ENCODE measurements at regions not wholly inside any gene's neighbourhood (a gene's known extent, or its start where the extent isn't known, plus 50 kb on each side); places are given as distances from the start of the nearest gene placed in this dataset.

GRCh38 chr14:34111953-34112352 lies 161.1 kb upstream of the EGLN3 start:
- Histone ChIP-seq H3K4me2 (no peak overlapping the region), H4K20me1 (ENCODE audit: insufficient read depth) (no peaks in the 10 kb centered on the region), H3K36me3 (ENCODE audit: insufficient read depth) (no peaks in the 10 kb centered on the region), H3K27me3 (ENCODE audit: insufficient read depth, low read depth) (no peaks in the 10 kb centered on the region), H2AFZ (ENCODE audit: low read depth) (no peak overlapping the region), H3K4me1 (ENCODE audit: low read depth, poor library complexity, severe bottlenecking) (no peaks in the 10 kb centered on the region), H3K27ac (no peak overlapping the region), H3K9ac (no peak overlapping the region), H3K79me2 (ENCODE audit: insufficient read depth, low read depth) (no peaks in the 10 kb centered on the region), H3K4me3 (IDR thresholded peaks at IDR 0.05; ENCODE audit: insufficient read depth, low read depth, low read length) (no peak overlapping the region)
- TF ChIP-seq, protein P1, sequence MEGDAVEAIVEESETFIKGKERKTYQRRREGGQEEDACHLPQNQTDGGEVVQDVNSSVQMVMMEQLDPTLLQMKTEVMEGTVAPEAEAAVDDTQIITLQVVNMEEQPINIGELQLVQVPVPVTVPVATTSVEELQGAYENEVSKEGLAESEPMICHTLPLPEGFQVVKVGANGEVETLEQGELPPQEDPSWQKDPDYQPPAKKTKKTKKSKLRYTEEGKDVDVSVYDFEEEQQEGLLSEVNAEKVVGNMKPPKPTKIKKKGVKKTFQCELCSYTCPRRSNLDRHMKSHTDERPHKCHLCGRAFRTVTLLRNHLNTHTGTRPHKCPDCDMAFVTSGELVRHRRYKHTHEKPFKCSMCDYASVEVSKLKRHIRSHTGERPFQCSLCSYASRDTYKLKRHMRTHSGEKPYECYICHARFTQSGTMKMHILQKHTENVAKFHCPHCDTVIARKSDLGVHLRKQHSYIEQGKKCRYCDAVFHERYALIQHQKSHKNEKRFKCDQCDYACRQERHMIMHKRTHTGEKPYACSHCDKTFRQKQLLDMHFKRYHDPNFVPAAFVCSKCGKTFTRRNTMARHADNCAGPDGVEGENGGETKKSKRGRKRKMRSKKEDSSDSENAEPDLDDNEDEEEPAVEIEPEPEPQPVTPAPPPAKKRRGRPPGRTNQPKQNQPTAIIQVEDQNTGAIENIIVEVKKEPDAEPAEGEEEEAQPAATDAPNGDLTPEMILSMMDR (conservative IDR thresholded peaks at IDR 0.05; ENCODE audit: low read depth, low read length), result no peak

DNA sequence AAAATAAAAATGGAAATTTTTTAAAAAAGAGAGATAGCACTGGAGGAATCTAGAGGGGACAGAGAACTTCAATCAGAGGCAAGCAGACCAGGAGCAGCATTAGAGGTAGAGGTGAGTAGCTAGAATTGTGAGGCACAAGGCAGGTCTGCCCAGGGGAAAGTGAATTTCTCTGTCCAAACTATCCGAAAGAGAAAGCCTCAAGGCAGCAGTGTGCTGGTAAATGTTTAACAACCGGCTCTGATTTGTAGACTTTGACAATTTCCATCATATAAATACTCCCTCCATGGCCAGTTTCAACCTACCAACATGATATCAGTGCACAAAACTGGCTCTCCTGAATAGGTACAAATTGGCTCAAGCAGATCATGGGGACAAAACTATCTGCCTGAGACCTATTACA lies 160.6 kb upstream of the EGLN3 start:
- no peaks in the 10 kb centered on the region for H3K36me3 ChIP-seq (ENCODE audit: insufficient read depth)
- TF ChIP-seq, protein P1 (conservative IDR thresholded peaks at IDR 0.05; ENCODE audit: low read depth, low read length), result no peak
- H3K9ac ChIP-seq, result no peak overlapping the region
- H3K27me3 ChIP-seq (ENCODE audit: insufficient read depth, low read depth), result no peaks in the 10 kb centered on the region
- no peaks in the 10 kb centered on the region for H3K79me2 ChIP-seq (ENCODE audit: insufficient read depth, low read depth)
- H4K20me1 ChIP-seq (ENCODE audit: insufficient read depth), result no peaks in the 10 kb centered on the region
- no peak overlapping the region for H3K4me2 ChIP-seq
- no peak overlapping the region for H3K27ac ChIP-seq
- H3K4me1 ChIP-seq (ENCODE audit: low read depth, poor library complexity, severe bottlenecking), result no peaks in the 10 kb centered on the region
- no peak overlapping the region for H3K4me3 ChIP-seq (IDR thresholded peaks at IDR 0.05; ENCODE audit: insufficient read depth, low read depth, low read length)
- H2AFZ ChIP-seq (ENCODE audit: low read depth), result no peak overlapping the region

DNA sequence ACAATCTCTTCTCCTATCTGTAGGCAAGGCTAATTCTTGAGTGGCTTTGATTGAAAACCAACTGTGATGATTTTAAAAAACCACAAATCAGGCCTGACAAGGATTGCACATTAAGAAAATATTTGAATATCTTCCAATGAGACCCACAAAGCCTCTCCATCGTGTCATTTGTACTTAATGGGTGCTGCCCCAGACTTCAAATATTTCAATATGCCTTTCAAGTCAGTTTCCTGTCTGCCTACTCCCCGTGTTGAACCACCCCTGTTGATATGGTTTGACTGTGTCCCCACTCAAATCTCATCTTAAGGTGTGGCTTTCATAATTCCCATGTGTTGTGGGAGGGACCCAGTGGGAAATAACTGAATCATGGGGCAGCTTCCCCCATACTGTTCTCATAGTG lies 159.7 kb upstream of the EGLN3 start:
- Histone ChIP-seq H3K36me3 (ENCODE audit: insufficient read depth) (no peaks in the 10 kb centered on the region), H3K27me3 (ENCODE audit: insufficient read depth, low read depth) (no peaks in the 10 kb centered on the region), H3K4me3 (IDR thresholded peaks at IDR 0.05; ENCODE audit: insufficient read depth, low read depth, low read length) (no peak overlapping the region), H3K4me1 (ENCODE audit: low read depth, poor library complexity, severe bottlenecking) (no peaks in the 10 kb centered on the region), H4K20me1 (ENCODE audit: insufficient read depth) (no peaks in the 10 kb centered on the region), H2AFZ (ENCODE audit: low read depth) (no peak overlapping the region), H3K9ac (no peak overlapping the region), H3K27ac (no peak overlapping the region), H3K4me2 (no peak overlapping the region), H3K79me2 (ENCODE audit: insufficient read depth, low read depth) (no peaks in the 10 kb centered on the region)
- TF ChIP-seq, protein P1 (conservative IDR thresholded peaks at IDR 0.05; ENCODE audit: low read depth, low read length), result no peak

DNA sequence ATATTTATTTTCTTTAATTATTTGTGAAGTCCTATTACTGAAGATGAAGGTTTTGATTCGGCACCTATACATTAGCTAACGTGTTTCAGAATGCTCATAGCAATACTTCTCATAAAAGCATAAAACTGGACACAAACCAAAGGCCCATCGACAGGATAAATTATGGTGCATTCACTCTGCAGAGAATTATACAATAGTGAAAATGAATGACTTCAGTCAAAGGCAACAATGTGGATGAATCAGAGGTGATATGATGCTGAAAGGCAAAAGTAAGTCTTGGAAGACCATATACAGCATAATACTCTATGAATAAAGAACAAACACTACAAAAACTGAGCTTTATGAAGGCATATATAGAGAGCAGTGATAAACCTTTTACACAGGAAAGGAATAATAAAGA lies 156.6 kb upstream of the EGLN3 start:
- Histone ChIP-seq H4K20me1 (ENCODE audit: insufficient read depth) (no peaks in the 10 kb centered on the region), H3K9ac (no peak overlapping the region), H3K27ac (no peak overlapping the region), H3K79me2 (ENCODE audit: insufficient read depth, low read depth) (no peaks in the 10 kb centered on the region), H3K4me3 (IDR thresholded peaks at IDR 0.05; ENCODE audit: insufficient read depth, low read depth, low read length) (no peak overlapping the region), H3K4me1 (ENCODE audit: low read depth, poor library complexity, severe bottlenecking) (no peaks in the 10 kb centered on the region), H3K36me3 (ENCODE audit: insufficient read depth) (no peaks in the 10 kb centered on the region), H2AFZ (ENCODE audit: low read depth) (no peak overlapping the region), H3K27me3 (ENCODE audit: insufficient read depth, low read depth) (no peaks in the 10 kb centered on the region), H3K4me2 (no peak overlapping the region)
- TF ChIP-seq, protein P1 (conservative IDR thresholded peaks at IDR 0.05; ENCODE audit: low read depth, low read length), result no peak

DNA sequence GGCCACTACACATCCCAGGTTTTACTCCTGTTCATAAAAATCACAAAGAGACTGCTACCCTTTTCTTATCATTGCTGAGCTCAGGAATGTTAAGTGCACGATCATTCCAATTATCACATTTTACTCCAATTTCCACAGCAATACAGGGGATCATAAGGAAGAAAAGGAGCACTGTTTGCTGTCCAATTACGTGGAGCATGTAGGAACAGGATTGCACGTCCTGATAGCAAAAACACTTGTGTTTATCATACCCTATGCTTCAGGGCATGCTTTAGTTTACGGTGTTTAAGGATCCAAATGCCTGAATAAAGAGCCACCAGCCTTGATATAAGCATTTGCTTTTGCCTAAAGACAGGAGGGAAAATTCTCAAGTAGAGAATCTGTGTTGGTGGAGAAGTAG lies 155.4 kb upstream of the EGLN3 start:
- Histone ChIP-seq H3K4me2 (no peak overlapping the region), H3K79me2 (ENCODE audit: insufficient read depth, low read depth) (no peaks in the 10 kb centered on the region), H2AFZ (ENCODE audit: low read depth) (no peak overlapping the region), H3K36me3 (ENCODE audit: insufficient read depth) (no peaks in the 10 kb centered on the region), H3K4me3 (IDR thresholded peaks at IDR 0.05; ENCODE audit: insufficient read depth, low read depth, low read length) (no peak overlapping the region), H3K9ac (no peak overlapping the region), H3K27me3 (ENCODE audit: insufficient read depth, low read depth) (no peaks in the 10 kb centered on the region), H3K27ac (no peak overlapping the region), H3K4me1 (ENCODE audit: low read depth, poor library complexity, severe bottlenecking) (no peaks in the 10 kb centered on the region), H4K20me1 (ENCODE audit: insufficient read depth) (no peaks in the 10 kb centered on the region)
- TF ChIP-seq, protein P1 (conservative IDR thresholded peaks at IDR 0.05; ENCODE audit: low read depth, low read length), result no peak

Data from KMS-11 (cell line).